HG03571 (cell line): ENCODE measurements at regions not wholly inside any gene's neighbourhood (a gene's known extent, or its start where the extent isn't known, plus 50 kb on each side); places are given as distances from the start of the nearest gene placed in this dataset.
"Not testable (repeated sequence)": the region's sequence is repeated elsewhere in the genome, so short reads cannot be mapped to it uniquely, and the experiment has no call there.

Source experiments
- ATAC-seq: cut with Tn5 transposase; IDR thresholded peaks from one replicate; pipeline ENCODE4 v1.9.1; 2021; ENCODE audit not compliant: unreplicated experiment

- no peak for ATAC-seq
Measured at GRCh38 chr5:125440905-125441304, 694.5 kb upstream of the ZNF608 start.

GRCh38 chr5:125446986-125447385 lies 700.5 kb upstream of the ZNF608 start:
- ATAC-seq: no peak

- no peak for ATAC-seq
Measured at GRCh38 chr5:125450771-125451170, 704.3 kb upstream of the ZNF608 start.

- no peak for ATAC-seq
Measured at GRCh38 chr5:125451622-125452021, 705.2 kb upstream of the ZNF608 start.

GRCh38 chr5:125452991-125453390 lies 706.6 kb upstream of the ZNF608 start:
- no peak for ATAC-seq

GRCh38 chr5:125455041-125455440 lies 708.6 kb upstream of the ZNF608 start:
- no peak for ATAC-seq

- not testable (repeated sequence) for ATAC-seq
Measured at GRCh38 chr5:125456005-125456404, 709.6 kb upstream of the ZNF608 start.

- no peak for ATAC-seq
Measured at GRCh38 chr5:125457617-125458016, 711.2 kb upstream of the ZNF608 start.

GRCh38 chr5:125458949-125459348 lies 712.5 kb upstream of the ZNF608 start:
- not testable (repeated sequence) for ATAC-seq

- ATAC-seq: no peak
Measured at GRCh38 chr5:125461641-125462072, 715.2 kb upstream of the ZNF608 start.

GRCh38 chr5:125463466-125464092 lies 717.1 kb upstream of the ZNF608 start:
- no peak for ATAC-seq

- ATAC-seq: no peak
Measured at GRCh38 chr5:125464847-125465432, 718.5 kb upstream of the ZNF608 start.

- ATAC-seq: no peak
Measured at GRCh38 chr5:125465703-125466102, 719.3 kb upstream of the ZNF608 start.

GRCh38 chr5:125467222-125467621 lies 720.8 kb upstream of the ZNF608 start:
- no peak for ATAC-seq

- no peak for ATAC-seq
Measured at GRCh38 chr5:125470280-125470902, 724.0 kb upstream of the ZNF608 start.

- no peak for ATAC-seq
Measured at GRCh38 chr5:125476901-125477585, 730.6 kb upstream of the ZNF608 start.

GRCh38 chr5:125477586-125477975 lies 731.1 kb upstream of the ZNF608 start:
- ATAC-seq: no peak

- ATAC-seq: no peak
Measured at GRCh38 chr5:125478599-125478998, 732.2 kb upstream of the ZNF608 start.

GRCh38 chr5:125480911-125481310 lies 734.5 kb upstream of the ZNF608 start:
- no peak for ATAC-seq

- ATAC-seq: no peak
Measured at GRCh38 chr5:125481506-125482465, 735.3 kb upstream of the ZNF608 start.

GRCh38 chr5:125483609-125484008 lies 737.2 kb upstream of the ZNF608 start:
- ATAC-seq: no peak
